HCT116 (cell line): ENCODE measurements at regions not wholly inside any gene's neighbourhood (a gene's known extent, or its start where the extent isn't known, plus 50 kb on each side); places are given as distances from the start of the nearest gene placed in this dataset.

Source experiments
- ATAC-seq: fragments of 200-7000 bp; cut with Tn5 transposase; 2 replicates; pipeline ENCODE4 v1.9.1; 2020; ENCODE audit warnings: mild to moderate bottlenecking, moderate library complexity
- BruUV-seq: library from RNA; stranded (reverse); fragments of 400-500 nt; replicated peaks from 2 replicates; lab custom pipeline; 2021; lab: Mats Ljungman, UMichigan
- CTCF ChIA-PET: fragments of 300-600 bp; sonication (Branson Sonifier 250); formaldehyde crosslinking; loops from one replicate; lab custom pipeline; 2021; ENCODE audit warnings: antibody characterized with exemption; lab: Charles Lee
- POLR2A ChIA-PET: fragments of 300-600, 350-600 bp; sonication (Branson Sonifier 250); formaldehyde crosslinking; loops from one replicate; lab custom pipeline; 2021; ENCODE audit warnings: antibody characterized with exemption; lab: Charles Lee
- RAD21 ChIA-PET, 2 experiments: fragments of 300-600 bp; sonication (Branson Sonifier 250); formaldehyde crosslinking; loops; one replicate each; lab custom pipeline; 2023; ENCODE audit warnings: low total read pairs in 2 of 2; ENCODE audit not compliant: uncharacterized antibody in 2 of 2, unreplicated experiment in 2 of 2, low non-redundant PET in 1 of 2; lab: Charles Lee
- DNase-seq: peaks from one replicate; pipeline ENCODE4 v3.0.0-alpha.2; 2010; ENCODE audit warnings: low read depth, low spot score
- H2AFZ ChIP-seq: fragments of 200-600 bp; shearing (Covaris generic), sonication (generic); 2 replicates; pipeline ENCODE4 v1.6.1; 2017; ENCODE audit warnings: low read depth, mixed run types, mixed read lengths, antibody characterized with exemption, low read length; ENCODE audit not compliant: poor library complexity, severe bottlenecking
- H3K27ac ChIP-seq: 2 replicates; pipeline ENCODE4 v1.5.1; 2012; ENCODE audit warnings: low read depth, low read length
- H3K27me3 ChIP-seq: fragments of 200-600 bp; sonication (generic); 2 replicates; pipeline ENCODE4 v1.6.1; 2016; ENCODE audit warnings: mixed run types, low read length, mixed read lengths; ENCODE audit not compliant: insufficient read depth
- H3K36me3 ChIP-seq, 2 experiments: fragments of 200-500 bp in 1 of 2; fragments of 200-600 bp in 1 of 2; sonication (Bioruptor generic) in 1 of 2; sonication (generic) in 1 of 2; 2 replicates each; pipeline versions ENCODE4 v1.5.1 to v1.6.1; 2014 to 2016; ENCODE audit warnings: low read length in 2 of 2, inconsistent platforms in 1 of 2, mixed read lengths in 1 of 2, mixed run types in 1 of 2; ENCODE audit not compliant: insufficient read depth in 2 of 2, control insufficient read depth in 1 of 2
- H3K4me1 ChIP-seq, 2 experiments: fragments of 200-600 bp in 1 of 2; sonication (generic) in 1 of 2; 2 replicates each; pipeline versions ENCODE4 v1.5.1 to v1.6.1; 2012 to 2017; ENCODE audit warnings: low read length in 2 of 2, inconsistent platforms in 1 of 2, mild to moderate bottlenecking in 1 of 2, mixed read lengths in 1 of 2, mixed run types in 1 of 2, moderate library complexity in 1 of 2; ENCODE audit not compliant: insufficient read depth in 2 of 2, control insufficient read depth in 1 of 2
- H3K4me2 ChIP-seq: fragments of 200-600 bp; sonication (generic); 2 replicates; pipeline ENCODE4 v1.6.1; 2017; ENCODE audit warnings: mixed run types, low read length, mixed read lengths
- H3K4me3 ChIP-seq, 2 experiments: fragments of 200-600 bp in 1 of 2; sonication (generic) in 1 of 2; replicated peaks in 1 of 2; 2 replicates each; pipeline ENCODE4 v1.5.1; 2011 to 2016; ENCODE audit warnings: low read length in 2 of 2, control low read depth in 1 of 2, low read depth in 1 of 2, mild to moderate bottlenecking in 1 of 2, mixed read lengths in 1 of 2, mixed run types in 1 of 2
- H3K79me2 ChIP-seq: fragments of 200-600 bp; sonication (generic); 2 replicates; pipeline ENCODE4 v1.6.1; 2017; ENCODE audit warnings: mild to moderate bottlenecking, mixed run types, low read length, moderate library complexity, mixed read lengths; ENCODE audit not compliant: insufficient read depth
- H3K9ac ChIP-seq: fragments of 200-600 bp; sonication (generic); 2 replicates; pipeline ENCODE4 v1.6.1; 2016; ENCODE audit warnings: low read length, mixed read lengths
- H3K9me2 ChIP-seq: fragments of 200-600 bp; sonication (generic), shearing (Covaris generic); 2 replicates; pipeline ENCODE4 v1.6.1; 2017; ENCODE audit warnings: mixed run types, mild to moderate bottlenecking, moderate library complexity; ENCODE audit not compliant: insufficient read depth
- H3K9me3 ChIP-seq, 2 experiments: fragments of 200-500 bp in 1 of 2; fragments of 200-600 bp in 1 of 2; sonication (Bioruptor generic) in 1 of 2; sonication (generic) in 1 of 2; 2 replicates each; pipeline ENCODE4 v1.6.1; 2014 to 2017; ENCODE audit warnings: low read length in 2 of 2, mixed read lengths in 2 of 2, inconsistent platforms in 1 of 2, low read depth in 1 of 2, mild to moderate bottlenecking in 1 of 2, mixed run types in 1 of 2, moderate library complexity in 1 of 2; ENCODE audit not compliant: control insufficient read depth in 1 of 2, insufficient read depth in 1 of 2
- H4K20me1 ChIP-seq: fragments of 200-600 bp; sonication (generic), shearing (Covaris generic); 2 replicates; pipeline ENCODE4 v1.6.1; 2017; ENCODE audit warnings: mixed run types, mild to moderate bottlenecking, moderate library complexity; ENCODE audit not compliant: insufficient read depth
- ATF3 ChIP-seq: IDR thresholded peaks from 2 replicates; pipeline ENCODE4 v1.6.1; 2012
- CTCF ChIP-seq, 3 experiments: fragments of 200-600 bp in 1 of 3; sonication (generic) in 1 of 3; IDR thresholded peaks in 2 of 3; conservative IDR thresholded peaks in 1 of 3; 2 replicates each; pipeline ENCODE4 v1.5.1; 2012 to 2017; ENCODE audit warnings: low read depth in 2 of 3, low read length in 2 of 3, antibody characterized with exemption in 1 of 3, borderline replicate concordance in 1 of 3, control low read depth in 1 of 3, mild to moderate bottlenecking in 1 of 3, mixed read lengths in 1 of 3, mixed run types in 1 of 3, moderate library complexity in 1 of 3; ENCODE audit not compliant: insufficient read depth in 1 of 3
- EZH2 ChIP-seq: fragments of 200-600 bp; sonication (generic); IDR thresholded peaks from 2 replicates; pipeline ENCODE4 v1.6.1; 2017; ENCODE audit warnings: antibody characterized with exemption, mixed run types
- FOSL1 ChIP-seq: IDR thresholded peaks from 2 replicates; pipeline ENCODE4 v1.6.1; 2012; ENCODE audit warnings: low read depth
- RAD21 ChIP-seq: IDR thresholded peaks from 2 replicates; pipeline ENCODE4 v1.6.1; 2012; ENCODE audit warnings: low read depth, mild to moderate bottlenecking
- REST ChIP-seq: IDR thresholded peaks from 2 replicates; pipeline ENCODE4 v1.6.1; 2012; ENCODE audit warnings: low read depth
- ZBTB33 ChIP-seq: IDR thresholded peaks from 2 replicates; pipeline ENCODE4 v1.6.1; 2011; ENCODE audit warnings: mild to moderate bottlenecking, low read length, moderate library complexity; ENCODE audit not compliant: insufficient replicate concordance; ENCODE audit errors: extremely low read depth
- ZNF274 ChIP-seq: fragments of 200-500 bp; sonication (Bioruptor generic); IDR thresholded peaks from 2 replicates; pipeline ENCODE4 v1.6.1; 2014; ENCODE audit warnings: mild to moderate bottlenecking, low read depth, low read length, inconsistent platforms
- intact Hi-C: fragments of 100-400 bp; cut with micrococcal nuclease; formaldehyde crosslinking; loops from 2 replicates; pipeline ENCODE4 v1.10.0; 2022

- no TSS peak for BruUV-seq
- ChIA-PET POLR2A (no interaction called here), CTCF (no interaction called here)
- H3K9me3 ChIP-seq, result no peaks in the 10 kb centered on the region
- H2AFZ ChIP-seq, result no peak overlapping the region
- no peak overlapping the region for H3K27ac ChIP-seq
- H4K20me1 ChIP-seq, result no peaks in the 10 kb centered on the region
- H3K9me2 ChIP-seq, result no peaks in the 10 kb centered on the region
- H3K79me2 ChIP-seq, result no peaks in the 10 kb centered on the region
- no peak overlapping the region for H3K4me2 ChIP-seq
- intact Hi-C loops, result no loop called here
- H3K36me3 ChIP-seq, result no peaks in the 10 kb centered on the region
- TF ChIP-seq RAD21 (no peak), ZNF274 (no peak), FOSL1 (no peak), CTCF (IDR thresholded peaks at IDR 0.05 in 2 of 3, conservative IDR thresholded peaks at IDR 0.05 in 1 of 3; ENCODE audit: borderline replicate concordance in 1 of 3, insufficient read depth in 1 of 3, low read depth in 2 of 3, low read length in 2 of 3) (no peak), REST (no peak), EZH2 (no peak), ZBTB33 (no peak), ATF3 (no peak)
- TF ChIP-seq, all 23 proteins: peak for 0
- RAD21 ChIA-PET, result no interaction called here
- no peaks in the 10 kb centered on the region for H3K4me1 ChIP-seq
- no peak for DNase-seq
- H3K27me3 ChIP-seq, result no peaks in the 10 kb centered on the region
- no peak for ATAC-seq
- no peak overlapping the region for H3K9ac ChIP-seq
- H3K4me3 ChIP-seq, result no peak overlapping the region
These were observed 89.7 kb upstream of the DTNA start for GRCh38 chr18:34620258-34620861.
